GM19099 (cell line): ENCODE measurements at regions not wholly inside any gene's neighbourhood (a gene's known extent, or its start where the extent isn't known, plus 50 kb on each side); places are given as distances from the start of the nearest gene placed in this dataset.
A peak's percentile ranks its signal among the peaks of the same experiment; 100 is the strongest.

Experiments
- POLR2A ChIP-seq: IDR thresholded peaks from 3 replicates; pipeline ENCODE4 v1.6.1; 2011; ENCODE audit warnings: low read depth; ENCODE audit not compliant: insufficient read length; ENCODE audit errors: extremely low read depth

- TF ChIP-seq POLR2A: no peak
These were observed 193.9 kb downstream of the BCAS1 start for GRCh38 chr20:53876470-53876869.

- TF ChIP-seq POLR2A: no peak
These were observed 194.9 kb downstream of the BCAS1 start for GRCh38 chr20:53875452-53875851.

GRCh38 chr20:53874706-53875105 is 195.7 kb downstream of the BCAS1 start:
- TF ChIP-seq POLR2A: no peak

- no peak for TF ChIP-seq POLR2A
These were observed 196.3 kb downstream of the BCAS1 start for GRCh38 chr20:53874104-53874503.

GRCh38 chr20:53873230-53873604 is 197.2 kb downstream of the BCAS1 start:
- no peak for TF ChIP-seq POLR2A

GRCh38 chr20:53872561-53873229 is 197.7 kb downstream of the BCAS1 start:
- no peak for TF ChIP-seq POLR2A

DNA sequence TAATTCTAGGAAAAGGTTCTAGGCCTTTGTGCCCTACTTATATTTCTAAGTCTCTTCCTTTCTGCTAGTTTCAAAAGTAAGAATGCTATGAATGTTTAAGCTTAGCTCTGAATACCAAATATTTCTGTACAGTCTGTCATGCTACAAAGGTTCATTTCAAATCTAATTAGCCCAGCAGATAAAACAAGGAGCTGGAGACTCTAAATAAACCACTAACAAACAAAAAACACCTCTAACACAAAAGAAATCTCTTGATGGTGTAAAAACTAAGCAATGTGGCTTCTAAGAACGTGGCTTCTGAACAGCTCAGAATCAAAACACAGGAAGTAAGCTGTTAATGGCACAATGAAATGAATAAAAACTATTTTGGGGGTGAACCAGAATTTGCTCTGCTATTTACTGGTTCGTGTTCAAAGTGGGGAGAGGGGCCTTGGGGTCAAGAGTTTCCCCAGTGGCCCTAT is 198.3 kb downstream of the BCAS1 start:
- no peak for TF ChIP-seq POLR2A

DNA sequence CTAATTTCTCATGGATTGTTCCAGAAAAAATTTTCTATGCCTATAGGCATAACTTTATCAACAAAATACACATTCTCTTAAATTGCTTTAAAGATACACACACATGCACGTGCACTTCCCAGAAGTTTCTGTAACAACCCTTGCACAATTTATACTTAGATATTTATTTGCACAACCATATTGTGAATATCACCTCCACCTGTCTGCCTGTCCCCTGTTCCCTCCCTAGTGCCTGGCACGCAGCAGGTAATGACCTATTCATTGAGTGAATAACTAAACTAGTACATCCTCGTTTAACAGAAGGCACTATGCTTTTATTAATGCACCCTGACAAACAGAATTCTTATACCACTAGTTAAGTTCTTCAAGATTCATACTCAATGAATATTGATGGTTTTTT is 198.9 kb downstream of the BCAS1 start:
- TF ChIP-seq POLR2A: no peak

DNA sequence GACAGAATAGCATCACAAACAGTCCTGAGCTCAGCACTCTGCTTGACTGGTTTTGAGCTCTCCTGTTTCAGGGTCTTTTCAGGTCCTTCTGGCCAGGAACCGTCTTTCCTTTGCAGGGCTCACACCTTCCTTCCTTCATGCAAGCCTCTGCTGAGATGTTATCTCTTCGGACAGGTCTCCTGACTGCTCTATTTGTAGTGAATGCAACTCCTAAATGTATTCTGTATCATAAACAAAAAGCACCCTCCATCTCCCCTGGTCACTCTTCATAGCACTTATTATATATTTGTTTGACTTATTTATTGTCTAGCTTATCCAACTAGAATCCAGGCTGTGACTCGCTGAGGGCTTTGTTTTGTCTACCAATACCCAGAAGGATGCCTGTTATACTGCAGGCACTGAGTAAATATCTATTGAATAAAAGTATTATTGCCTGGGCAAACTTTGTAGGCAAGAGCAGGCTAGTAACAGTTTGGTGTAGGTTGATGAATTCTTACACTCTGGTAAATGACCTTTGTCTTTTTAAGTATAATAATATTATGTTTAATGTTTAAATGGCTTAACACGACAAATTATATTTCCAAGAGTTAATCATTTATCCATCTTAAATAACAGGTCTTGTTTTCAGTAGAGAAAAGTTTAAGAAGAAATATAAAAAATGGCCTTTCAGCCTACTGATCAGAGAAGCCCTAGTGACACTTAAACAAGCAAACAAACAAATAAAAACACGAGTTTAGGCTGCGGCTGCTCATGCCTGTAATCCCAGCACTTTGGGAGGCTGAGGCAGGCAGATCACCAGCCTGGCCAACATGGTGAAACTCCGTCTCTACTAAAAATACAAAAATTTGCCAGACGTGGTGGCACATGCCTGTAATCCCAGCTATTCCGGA is 199.7 kb downstream of the BCAS1 start:
- TF ChIP-seq POLR2A: no peak

GRCh38 chr20:53869466-53870258 is 200.7 kb downstream of the BCAS1 start:
- no peak for TF ChIP-seq POLR2A

DNA sequence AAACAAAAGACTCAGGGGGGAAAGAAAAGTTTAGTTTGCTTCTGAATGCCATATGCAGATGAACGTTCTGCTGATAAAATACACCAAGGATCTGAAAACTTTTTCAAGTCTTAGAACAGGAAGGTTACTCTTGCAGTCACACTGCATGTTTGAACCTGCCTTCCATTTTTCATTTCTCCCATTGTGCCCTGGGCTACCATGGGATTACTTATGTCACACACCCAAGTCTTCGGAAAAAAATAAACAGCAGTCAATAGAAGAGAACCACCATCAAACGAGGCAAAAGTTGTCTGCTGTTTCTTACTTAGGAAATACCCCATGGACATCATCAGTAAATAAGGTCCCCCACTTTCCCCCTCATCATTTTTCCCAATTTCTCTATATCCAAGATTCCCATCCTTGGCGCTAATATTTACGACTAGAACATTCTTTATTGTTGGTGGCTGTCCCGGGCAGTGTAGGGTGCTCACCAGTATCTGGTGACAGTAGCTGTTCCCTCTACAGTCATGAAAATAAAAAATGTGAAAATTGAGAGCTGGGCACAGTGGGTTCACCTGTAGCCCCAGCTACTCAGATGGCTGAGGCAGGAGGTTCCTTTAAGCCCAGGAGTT is 202.5 kb downstream of the BCAS1 start:
- TF ChIP-seq POLR2A: no peak

DNA sequence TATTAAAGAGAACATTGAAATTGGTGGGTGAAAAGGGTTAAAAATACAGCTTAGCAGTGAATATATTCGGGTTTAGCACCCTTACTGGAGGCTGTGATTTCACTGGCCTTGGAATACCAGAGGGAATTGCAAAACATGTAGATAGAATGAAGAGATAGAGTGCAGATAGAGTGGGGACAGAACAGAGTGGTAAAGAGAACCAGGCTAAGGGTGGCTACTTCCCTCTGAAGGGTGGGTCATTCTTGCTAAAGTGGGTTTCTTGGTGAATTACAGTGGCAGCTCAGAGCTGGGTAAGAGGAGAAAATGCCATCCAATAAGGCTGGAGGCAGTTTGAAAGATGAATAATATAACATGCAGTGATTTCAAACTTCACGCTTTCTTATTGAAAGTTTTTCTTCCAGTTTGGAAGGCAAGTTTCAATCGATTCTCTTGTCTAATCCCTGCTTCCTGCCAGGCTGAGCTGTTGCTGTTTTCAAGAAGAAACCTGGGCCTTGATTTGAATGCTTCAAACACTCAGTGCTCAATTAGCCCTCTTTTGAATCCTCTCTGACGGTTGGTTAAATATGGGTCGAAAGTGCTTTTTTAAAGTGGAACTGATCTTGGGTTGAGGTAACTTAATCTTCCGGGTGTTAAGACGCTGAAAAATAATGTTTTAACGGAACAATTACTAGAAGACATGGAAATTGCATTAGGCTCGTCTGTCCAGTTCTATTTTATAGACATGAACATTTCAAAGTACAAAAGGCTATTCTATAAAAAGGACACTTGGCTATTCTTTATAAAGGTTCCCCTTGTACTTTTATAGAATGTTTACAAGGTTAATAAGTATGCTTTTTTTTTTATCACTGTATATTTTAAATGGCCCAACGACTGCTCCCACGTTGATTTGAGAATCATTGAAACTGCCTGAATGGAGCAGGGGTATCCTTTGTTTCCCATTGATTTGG is 203.3 kb downstream of the BCAS1 start:
- peak; percentile 30 for TF ChIP-seq POLR2A

DNA sequence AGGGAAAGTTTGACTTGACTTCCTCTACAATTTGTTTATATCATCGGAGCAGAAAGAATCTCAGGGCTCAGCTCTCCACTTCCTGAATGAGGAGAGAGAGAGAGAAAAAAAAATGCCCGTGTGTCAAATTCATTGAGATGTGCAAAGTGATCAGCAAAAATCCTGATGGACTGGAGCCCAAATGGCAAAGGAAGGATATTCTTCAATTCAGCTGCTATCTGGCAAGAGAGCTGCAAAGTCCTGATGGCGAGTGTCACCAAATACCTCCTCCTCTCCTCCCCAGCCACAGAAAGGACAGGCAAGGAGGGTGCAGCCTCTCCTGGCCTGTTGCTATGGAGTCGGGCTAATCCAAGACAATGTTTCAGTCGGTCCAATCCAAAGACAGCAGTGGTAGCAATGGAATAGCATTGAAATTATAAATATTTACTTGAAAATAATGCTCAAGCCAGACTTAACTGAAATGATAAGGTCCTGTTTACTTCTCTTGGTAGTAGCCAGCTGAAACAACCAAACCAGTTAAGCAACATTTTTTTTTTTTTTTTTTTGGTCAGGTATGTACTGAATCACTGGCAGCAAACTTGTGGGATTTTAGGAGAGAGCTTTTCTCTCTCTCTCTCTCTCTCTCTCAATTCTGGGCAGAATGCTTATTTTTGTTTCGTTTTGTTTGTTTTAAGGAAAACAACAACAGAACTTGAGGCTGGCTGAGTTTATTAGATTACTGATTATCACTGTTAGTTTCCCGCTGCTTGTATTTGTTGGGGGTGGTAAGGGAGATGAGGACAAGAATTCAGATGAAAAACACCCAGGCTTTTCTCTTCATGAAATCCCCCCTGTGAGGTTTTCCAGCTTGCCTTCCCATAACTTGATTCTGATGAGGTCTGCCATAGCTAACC is 204.2 kb downstream of the BCAS1 start:
- no peak for TF ChIP-seq POLR2A
